OCI-LY3 (cell line): ENCODE measurements at regions not wholly inside any gene's neighbourhood (a gene's known extent, or its start where the extent isn't known, plus 50 kb on each side); places are given as distances from the start of the nearest gene placed in this dataset.

Experiments used
- H2AFZ ChIP-seq: fragments of 200-600, 300-600 bp; shearing (Covaris generic); 2 replicates; pipeline ENCODE4 v1.6.0; 2014; ENCODE audit warnings: antibody characterized with exemption, low read depth, low read length
- H3K27ac ChIP-seq: fragments of 200-600, 300-600 bp; sonication (generic); 2 replicates; pipeline ENCODE4 v1.5.1; 2014; ENCODE audit warnings: mild to moderate bottlenecking, low read length, moderate library complexity, mixed read lengths
- H3K27me3 ChIP-seq: fragments of 200-600, 300-600 bp; sonication (generic); 2 replicates; pipeline ENCODE4 v1.6.1; 2014; ENCODE audit warnings: low read depth, low read length, mixed read lengths
- H3K36me3 ChIP-seq: fragments of 200-600, 300-600 bp; sonication (generic); replicated peaks from 2 replicates; pipeline ENCODE3; 2014; ENCODE audit warnings: low read depth, low read length, mixed read lengths
- H3K4me1 ChIP-seq: fragments of 300-600, 200-600 bp; sonication (generic); 2 replicates; pipeline ENCODE4 v1.6.1; 2014; ENCODE audit warnings: low read length, mixed read lengths
- H3K4me2 ChIP-seq: fragments of 200-600, 300-600 bp; sonication (generic); 2 replicates; pipeline ENCODE4 v1.6.1; 2014; ENCODE audit warnings: low read length, mixed read lengths
- H3K4me3 ChIP-seq: fragments of 300-600, 200-600 bp; sonication (generic); 2 replicates; pipeline ENCODE4 v1.5.1; 2014; ENCODE audit warnings: antibody characterized with exemption, mild to moderate bottlenecking, low read length, moderate library complexity
- H3K79me2 ChIP-seq: fragments of 300-600, 200-600 bp; shearing (Covaris generic); 2 replicates; pipeline ENCODE4 v1.6.1; 2014; ENCODE audit warnings: mild to moderate bottlenecking, low read length, mixed read lengths
- H3K9ac ChIP-seq: fragments of 300-600, 200-600 bp; shearing (Covaris generic); 2 replicates; pipeline ENCODE4 v1.6.0; 2014; ENCODE audit warnings: mild to moderate bottlenecking, low read length, moderate library complexity
- H3K9me3 ChIP-seq: fragments of 200-600, 300-600 bp; shearing (Covaris generic); 2 replicates; pipeline ENCODE4 v1.6.1; 2014; ENCODE audit warnings: low read length, mixed read lengths; ENCODE audit not compliant: insufficient read depth
- H4K20me1 ChIP-seq: fragments of 200-600, 300-600 bp; sonication (generic); 2 replicates; pipeline ENCODE4 v1.6.1; 2016; ENCODE audit warnings: low read length, mixed read lengths; ENCODE audit not compliant: insufficient read depth
- CTCF ChIP-seq: fragments of 200-600, 300-600 bp; sonication (generic); IDR thresholded peaks from 2 replicates; pipeline ENCODE4 v1.5.1; 2014; ENCODE audit warnings: antibody characterized with exemption, low read length, low read depth
- EZH2phosphoT487 ChIP-seq: fragments of 200-600 bp; shearing (Covaris generic); IDR thresholded peaks from 2 replicates; pipeline ENCODE4 v1.6.1; 2018; ENCODE audit warnings: antibody characterized with exemption, mixed run types, low read depth

GRCh38 chr4:29131304-29131703 is 1588.9 kb upstream of the PCDH7 start:
- Histone ChIP-seq H3K4me2 (no peak overlapping the region), H3K36me3 (no peaks in the 10 kb centered on the region), H2AFZ (no peak overlapping the region), H4K20me1 (no peaks in the 10 kb centered on the region), H3K9me3 (no peaks in the 10 kb centered on the region), H3K79me2 (no peaks in the 10 kb centered on the region), H3K27ac (no peak overlapping the region), H3K9ac (no peak overlapping the region), H3K4me1 (no peaks in the 10 kb centered on the region), H3K4me3 (no peak overlapping the region), H3K27me3 (no peaks in the 10 kb centered on the region)
- TF ChIP-seq CTCF (peak; percentile 5; the same call in 1 of the 2 replicates), EZH2phosphoT487 (no peak)

- H2AFZ ChIP-seq: no peak overlapping the region
Measured at GRCh38 chr4:29142708-29143107, 1577.5 kb upstream of the PCDH7 start.

GRCh38 chr4:29151584-29151983 is 1568.6 kb upstream of the PCDH7 start:
- H3K9ac ChIP-seq: no peak overlapping the region
- no peaks in the 10 kb centered on the region for H3K36me3 ChIP-seq
- H3K4me2 ChIP-seq: no peak overlapping the region
- no peak overlapping the region for H2AFZ ChIP-seq
- H3K79me2 ChIP-seq: no peaks in the 10 kb centered on the region
- TF ChIP-seq CTCF: no peak
- no peak for TF ChIP-seq EZH2phosphoT487
- no peak overlapping the region for H3K27ac ChIP-seq
- no peak overlapping the region for H3K4me3 ChIP-seq
- no peaks in the 10 kb centered on the region for H3K27me3 ChIP-seq
- H3K4me1 ChIP-seq: no peaks in the 10 kb centered on the region
- no peaks in the 10 kb centered on the region for H4K20me1 ChIP-seq
- H3K9me3 ChIP-seq: no peaks in the 10 kb centered on the region

More at GRCh38 chr4:29142708-29143107, 1577.5 kb upstream of the PCDH7 start:
- Histone ChIP-seq H3K79me2 (no peaks in the 10 kb centered on the region), H3K9ac (no peak overlapping the region), H4K20me1 (no peaks in the 10 kb centered on the region), H3K4me3 (no peak overlapping the region), H3K27me3 (no peaks in the 10 kb centered on the region), H3K36me3 (no peaks in the 10 kb centered on the region), H3K27ac (no peak overlapping the region), H3K4me2 (no peak overlapping the region), H3K9me3 (no peaks in the 10 kb centered on the region), H3K4me1 (no peaks in the 10 kb centered on the region)
- TF ChIP-seq CTCF (no peak), EZH2phosphoT487 (no peak)

- TF ChIP-seq CTCF (no peak), EZH2phosphoT487 (no peak)
- H3K79me2 ChIP-seq: no peaks in the 10 kb centered on the region
- no peaks in the 10 kb centered on the region for H3K4me1 ChIP-seq
- no peaks in the 10 kb centered on the region for H3K9me3 ChIP-seq
- H4K20me1 ChIP-seq: no peaks in the 10 kb centered on the region
- H3K9ac ChIP-seq: no peak overlapping the region
- no peaks in the 10 kb centered on the region for H3K27me3 ChIP-seq
- no peak overlapping the region for H3K4me3 ChIP-seq
- no peak overlapping the region; the same call in 1 of the 2 replicates for H2AFZ ChIP-seq
- H3K4me2 ChIP-seq: no peak overlapping the region
- H3K27ac ChIP-seq: no peak overlapping the region
- no peaks in the 10 kb centered on the region for H3K36me3 ChIP-seq
Measured at GRCh38 chr4:29153642-29154041, 1566.5 kb upstream of the PCDH7 start.
